ENCODE measurements at regions not wholly inside any gene's neighbourhood (a gene's known extent, or its start where the extent isn't known, plus 50 kb on each side); places are given as distances from the start of the nearest gene placed in this dataset.

GRCh38 chr1:119225265-119225664 lies 84.8 kb upstream of the WARS2 start:
- Histone ChIP-seq H3K27me3 (ENCODE audit: insufficient read depth) (no peaks in the 10 kb centered on the region), H3K4me3 (no peak overlapping the region), H3K4me2 (no peak overlapping the region), H3K9me2 (ENCODE audit: insufficient read depth) (no peaks in the 10 kb centered on the region), H3F3A (replicated peaks; ENCODE audit: low read depth) (no peaks in the 10 kb centered on the region), H3K79me2 (replicated peaks; ENCODE audit: insufficient read depth) (no peaks in the 10 kb centered on the region), H3K4me1 (ENCODE audit: insufficient read depth) (peaks cover 7% of the 10 kb centered on the region; the same call in 1 of the 2 replicates), H3K27ac (ENCODE audit: low read depth) (no peak overlapping the region), H4K20me1 (replicated peaks; ENCODE audit: insufficient read depth) (no peaks in the 10 kb centered on the region), H2AFZ (no peak overlapping the region), H3K36me3 (ENCODE audit: insufficient read depth) (no peaks in the 10 kb centered on the region)
- TF ChIP-seq ZNF462 (CRISPR knock-in tag; IDR thresholded peaks at IDR 0.05) = no peak
- TF ChIP-seq EZH2phosphoT487 (IDR thresholded peaks at IDR 0.05; ENCODE audit: unreplicated experiment) = no peak
- no peak for TF ChIP-seq CTCF (conservative IDR thresholded peaks at IDR 0.05; ENCODE audit: low read depth in 2 of 2)
- no peak for TF ChIP-seq NANOG (IDR thresholded peaks at IDR 0.05; ENCODE audit: borderline replicate concordance)
- no peak for TF ChIP-seq ETS1 (IDR thresholded peaks at IDR 0.05)
- TF ChIP-seq JUNB (IDR thresholded peaks at IDR 0.05; ENCODE audit: unreplicated experiment) = no peak
- TF ChIP-seq STAT1 (IDR thresholded peaks at IDR 0.05; ENCODE audit: unreplicated experiment) = no peak
- no peak for TF ChIP-seq POLR2AphosphoS5 (IDR thresholded peaks at IDR 0.05; ENCODE audit: low read depth)
- TF ChIP-seq ZNF114 (CRISPR knock-in tag; IDR thresholded peaks at IDR 0.05) = no peak
- no peak for TF ChIP-seq EZH2 (IDR thresholded peaks at IDR 0.05; ENCODE audit: low read depth, unreplicated experiment)
- no peak for TF ChIP-seq ZNF331 (CRISPR knock-in tag; IDR thresholded peaks at IDR 0.05; ENCODE audit: low read depth)
- TF ChIP-seq CREB1 (CRISPR knock-in tag; IDR thresholded peaks at IDR 0.05; ENCODE audit: low read depth) = no peak
- TF ChIP-seq REST (IDR thresholded peaks at IDR 0.05; ENCODE audit: unreplicated experiment) = no peak
- no peak overlapping the region for H3K4me3 Mint-ChIP-seq
- H3K9me3 Mint-ChIP-seq = no peaks in the 10 kb centered on the region
- DNase-seq (ENCODE audit: low spot score) = no peak
- no peak for ATAC-seq
- H3K36me3 Mint-ChIP-seq (ENCODE audit: low read depth) = no peaks in the 10 kb centered on the region
- no peak overlapping the region for H3K27ac Mint-ChIP-seq
- H3K4me1 Mint-ChIP-seq = peaks cover 14% of the 10 kb centered on the region
- H3K27me3 Mint-ChIP-seq (ENCODE audit: insufficient read depth, low read depth, poor library complexity) = peaks cover 4% of the 10 kb centered on the region

All from GM23338 (cell line).